MCF 10A (cell line): ENCODE measurements at regions not wholly inside any gene's neighbourhood (a gene's known extent, or its start where the extent isn't known, plus 50 kb on each side); places are given as distances from the start of the nearest gene placed in this dataset.

Experiments used
- BruUV-seq: library from RNA; stranded (reverse); fragments of 400-500 nt; replicated peaks from 2 replicates; lab custom pipeline; 2021; lab: Mats Ljungman, UMichigan
- CTCF ChIA-PET: fragments of 300-600 bp; sonication (Branson Sonifier 250); formaldehyde crosslinking; extraction: SDS; loops from one replicate; lab custom pipeline; 2021; ENCODE audit warnings: antibody characterized with exemption, inconsistent platforms; lab: Yijun Ruan, JAX
- POLR2A ChIA-PET: fragments of 300-600, 350-650 bp; sonication (Branson Sonifier 250); formaldehyde crosslinking; extraction: SDS; loops from one replicate; lab custom pipeline; 2020; ENCODE audit warnings: antibody characterized with exemption, inconsistent platforms; lab: Yijun Ruan, JAX
- DNase-seq: peaks from one replicate; pipeline ENCODE4 v3.0.0-alpha.2; 2018; ENCODE audit not compliant: unreplicated experiment
- H3K27ac Mint-ChIP-seq: one replicate; pipeline ENCODE4 v1.8.0; 2022; ENCODE audit warnings: mild to moderate bottlenecking, low read depth, mixed read lengths; ENCODE audit not compliant: unreplicated experiment
- H3K27me3 Mint-ChIP-seq: one replicate; pipeline ENCODE4 v1.8.0; 2022; ENCODE audit warnings: mixed read lengths; ENCODE audit not compliant: insufficient read depth, unreplicated experiment
- H3K36me3 Mint-ChIP-seq: one replicate; pipeline ENCODE4 v1.8.0; 2022; ENCODE audit warnings: mild to moderate bottlenecking, moderate library complexity, mixed read lengths; ENCODE audit not compliant: insufficient read depth, unreplicated experiment
- H3K4me1 Mint-ChIP-seq: one replicate; pipeline ENCODE4 v1.8.0; 2022; ENCODE audit warnings: mixed read lengths; ENCODE audit not compliant: insufficient read depth, unreplicated experiment
- H3K4me3 Mint-ChIP-seq: one replicate; pipeline ENCODE4 v1.8.0; 2022; ENCODE audit warnings: mild to moderate bottlenecking, moderate library complexity, mixed read lengths; ENCODE audit not compliant: unreplicated experiment
- H3K9me3 Mint-ChIP-seq: one replicate; pipeline ENCODE4 v1.8.0; 2022; ENCODE audit warnings: mixed read lengths; ENCODE audit not compliant: unreplicated experiment
- intact Hi-C: fragments of 100-400 bp; cut with micrococcal nuclease; formaldehyde crosslinking; loops from 2 replicates; pipeline ENCODE4 v1.14.1; 2022
- TF ChIP-seq, protein P1 (sequence below): fragments of 200-600 bp; IDR thresholded peaks from one replicate; pipeline ENCODE4 v1.8.0; 2022; ENCODE audit warnings: antibody characterized with exemption, mild to moderate bottlenecking; ENCODE audit not compliant: unreplicated experiment

DNA sequence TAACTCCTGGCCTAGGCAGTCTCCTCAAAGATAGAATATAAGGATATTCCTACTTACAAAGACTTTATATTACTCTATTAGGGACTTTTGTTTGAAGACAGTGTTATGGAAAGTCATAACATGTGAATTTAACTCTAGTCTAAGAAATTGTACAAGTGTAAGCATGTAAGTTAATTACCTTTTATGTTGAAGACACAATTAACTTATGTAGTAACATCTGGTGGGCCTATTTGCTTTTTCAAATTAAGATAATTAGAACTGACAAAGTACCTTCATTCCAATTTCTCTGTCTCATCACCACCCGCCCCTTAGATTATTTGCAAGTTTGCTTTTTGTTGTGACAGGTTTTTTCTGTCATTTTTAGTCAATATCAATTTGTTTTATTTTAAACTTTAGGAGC lies 126.0 kb upstream of the THSD7A start:
- H3K4me3 Mint-ChIP-seq: no peak overlapping the region
- TF ChIP-seq, protein P1, sequence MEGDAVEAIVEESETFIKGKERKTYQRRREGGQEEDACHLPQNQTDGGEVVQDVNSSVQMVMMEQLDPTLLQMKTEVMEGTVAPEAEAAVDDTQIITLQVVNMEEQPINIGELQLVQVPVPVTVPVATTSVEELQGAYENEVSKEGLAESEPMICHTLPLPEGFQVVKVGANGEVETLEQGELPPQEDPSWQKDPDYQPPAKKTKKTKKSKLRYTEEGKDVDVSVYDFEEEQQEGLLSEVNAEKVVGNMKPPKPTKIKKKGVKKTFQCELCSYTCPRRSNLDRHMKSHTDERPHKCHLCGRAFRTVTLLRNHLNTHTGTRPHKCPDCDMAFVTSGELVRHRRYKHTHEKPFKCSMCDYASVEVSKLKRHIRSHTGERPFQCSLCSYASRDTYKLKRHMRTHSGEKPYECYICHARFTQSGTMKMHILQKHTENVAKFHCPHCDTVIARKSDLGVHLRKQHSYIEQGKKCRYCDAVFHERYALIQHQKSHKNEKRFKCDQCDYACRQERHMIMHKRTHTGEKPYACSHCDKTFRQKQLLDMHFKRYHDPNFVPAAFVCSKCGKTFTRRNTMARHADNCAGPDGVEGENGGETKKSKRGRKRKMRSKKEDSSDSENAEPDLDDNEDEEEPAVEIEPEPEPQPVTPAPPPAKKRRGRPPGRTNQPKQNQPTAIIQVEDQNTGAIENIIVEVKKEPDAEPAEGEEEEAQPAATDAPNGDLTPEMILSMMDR: no peak

DNA sequence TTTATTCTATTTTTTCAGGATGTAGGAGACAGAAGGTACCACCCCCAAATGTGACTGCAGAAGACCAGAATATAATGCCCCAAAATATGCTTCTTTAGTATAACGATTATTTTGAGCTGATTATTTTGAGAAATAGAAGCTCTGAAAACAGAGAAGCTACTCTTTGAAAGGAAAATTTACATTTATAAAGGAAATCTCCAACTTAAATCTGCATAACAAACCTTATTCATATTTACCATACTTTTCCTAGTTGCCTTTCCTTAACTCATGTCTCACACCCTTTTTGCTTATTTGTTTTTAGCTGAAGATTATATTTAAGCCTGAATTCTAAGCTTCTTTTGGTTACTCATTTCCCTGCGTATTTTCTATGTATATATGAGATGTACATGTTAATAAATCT lies 127.1 kb upstream of the THSD7A start:
- H3K27ac Mint-ChIP-seq: no peak overlapping the region
- no peaks in the 10 kb centered on the region for H3K36me3 Mint-ChIP-seq
- intact Hi-C loops: no loop called here
- ChIA-PET POLR2A (no interaction called here), CTCF (no interaction called here)
- no peak overlapping the region for H3K4me3 Mint-ChIP-seq
- no peak for DNase-seq
- TF ChIP-seq, protein P1: no peak
- no peaks in the 10 kb centered on the region for H3K27me3 Mint-ChIP-seq
- no peaks in the 10 kb centered on the region for H3K9me3 Mint-ChIP-seq
- no TSS peak for BruUV-seq
- H3K4me1 Mint-ChIP-seq: no peaks in the 10 kb centered on the region

More for the DNA sequence above, 126.0 kb upstream of the THSD7A start:
- intact Hi-C loops: no loop called here
- no peaks in the 10 kb centered on the region for H3K9me3 Mint-ChIP-seq
- no peaks in the 10 kb centered on the region for H3K36me3 Mint-ChIP-seq
- POLR2A ChIA-PET: no interaction called here
- no peak for DNase-seq
- CTCF ChIA-PET: no interaction called here
- H3K27me3 Mint-ChIP-seq: no peaks in the 10 kb centered on the region
- H3K4me1 Mint-ChIP-seq: no peaks in the 10 kb centered on the region
- no TSS peak for BruUV-seq
- H3K27ac Mint-ChIP-seq: no peak overlapping the region

DNA sequence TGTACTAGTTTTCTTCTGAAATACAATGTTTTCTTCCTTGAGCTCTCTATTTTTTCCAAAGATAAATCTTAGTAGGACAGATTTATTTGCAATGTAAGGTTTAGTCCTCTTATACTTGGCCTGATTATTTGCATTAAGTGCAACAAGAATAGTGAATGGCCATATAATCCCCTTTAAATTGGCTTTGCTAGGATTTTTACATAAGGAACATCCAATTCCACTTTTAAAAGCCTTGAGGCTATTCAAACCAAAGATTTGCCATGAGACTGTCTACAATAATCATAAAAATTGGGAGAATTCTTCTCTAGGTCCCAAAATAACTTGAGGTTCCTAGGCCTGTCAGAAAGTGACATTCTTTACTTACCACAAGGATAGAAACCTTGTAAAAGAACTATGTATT lies 128.6 kb upstream of the THSD7A start:
- Mint-ChIP-seq H3K4me1 (no peaks in the 10 kb centered on the region), H3K36me3 (no peaks in the 10 kb centered on the region), H3K9me3 (no peaks in the 10 kb centered on the region), H3K27ac (no peak overlapping the region), H3K27me3 (no peaks in the 10 kb centered on the region), H3K4me3 (no peak overlapping the region)
- TF ChIP-seq, protein P1: no peak
- ChIA-PET POLR2A (no interaction called here), CTCF (interaction anchor here (0.8 kb wide), 1 partner anchor 125 kb away, joined by 4 read pairs; no protein-coding TSS in a partner anchor)
- intact Hi-C loops: no loop called here
- DNase-seq: no peak
- no TSS peak for BruUV-seq

DNA sequence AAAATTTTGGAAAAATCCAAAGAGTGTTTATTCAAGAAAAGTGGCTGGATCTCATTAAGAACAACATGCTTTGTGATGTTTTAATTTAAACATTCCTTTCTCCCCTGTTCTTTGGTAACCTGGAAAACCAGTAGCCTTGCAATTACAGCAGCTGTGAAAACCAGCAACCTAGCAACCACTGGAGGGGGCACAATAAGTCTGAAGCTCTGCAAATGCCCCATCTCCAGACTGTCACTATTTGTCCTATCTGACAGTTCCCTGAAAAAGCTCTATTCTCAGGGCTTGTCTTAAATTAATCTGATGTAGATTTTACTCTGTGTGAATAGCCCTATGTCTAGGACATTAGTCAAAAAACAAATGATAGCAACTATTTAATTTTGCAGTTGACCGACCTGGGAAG lies 137.6 kb upstream of the THSD7A start:
- CTCF ChIA-PET: no interaction called here
- intact Hi-C loops: no loop called here
- POLR2A ChIA-PET: no interaction called here
- no peaks in the 10 kb centered on the region for H3K9me3 Mint-ChIP-seq
- no peaks in the 10 kb centered on the region for H3K36me3 Mint-ChIP-seq
- no TSS peak for BruUV-seq
- H3K4me3 Mint-ChIP-seq: no peak overlapping the region
- no peak for DNase-seq
- H3K27me3 Mint-ChIP-seq: no peaks in the 10 kb centered on the region
- H3K4me1 Mint-ChIP-seq: no peaks in the 10 kb centered on the region
- H3K27ac Mint-ChIP-seq: no peak overlapping the region
- TF ChIP-seq, protein P1: no peak
